GM12878 (cell line): ENCODE measurements at regions not wholly inside any gene's neighbourhood (a gene's known extent, or its start where the extent isn't known, plus 50 kb on each side); places are given as distances from the start of the nearest gene placed in this dataset.

Source experiments
- ATAC-seq: fragments of 200-7000 bp; cut with Tn5 transposase; 3 replicates; pipeline ENCODE4 v1.9.1; 2020; ENCODE audit warnings: mild to moderate bottlenecking, moderate library complexity
- BruUV-seq: library from RNA; stranded (reverse); fragments of 400-500 nt; replicated peaks from 2 replicates; lab custom pipeline; 2021; lab: Mats Ljungman, UMichigan
- CTCF ChIA-PET: fragments of 300-600 bp; sonication (Branson Sonifier 250); formaldehyde crosslinking; extraction: SDS; loops from one replicate; lab custom pipeline; 2021; ENCODE audit warnings: inconsistent platforms; lab: Yijun Ruan, JAX
- POLR2A ChIA-PET: fragments of 350-600 bp; formaldehyde crosslinking; extraction: SDS; loops from one replicate; lab custom pipeline; 2021; ENCODE audit warnings: inconsistent platforms; lab: Charles Lee
- RAD21 ChIA-PET: fragments of 300-600 bp; sonication (Branson Sonifier 250); formaldehyde crosslinking; loops from one replicate; lab custom pipeline; 2023; ENCODE audit warnings: antibody characterized with exemption; ENCODE audit not compliant: unreplicated experiment; lab: Charles Lee
- SMC1A ChIA-PET: fragments of 300-600 bp; sonication (Branson Sonifier 250); formaldehyde crosslinking; loops from one replicate; lab custom pipeline; 2023; ENCODE audit not compliant: unreplicated experiment, uncharacterized antibody; lab: Charles Lee
- DNase-seq: peaks from one replicate; pipeline ENCODE4 v3.0.0-alpha.2; 2011; ENCODE audit warnings: low read depth, low spot score
- FAIRE-seq: peaks from 3 replicates; lab custom pipeline; 2011; peaks lifted over from hg19 to GRCh38; lab: Jason Lieb, UNC
- H2AFZ ChIP-seq: 2 replicates; pipeline ENCODE4 v1.6.0; 2011; ENCODE audit warnings: low read depth, low read length, control low read depth; ENCODE audit not compliant: control insufficient read depth
- H3K27ac ChIP-seq: 2 replicates; pipeline ENCODE4 v1.5.1; 2011; ENCODE audit warnings: control low read depth; ENCODE audit not compliant: control insufficient read depth, insufficient read depth
- H3K27me3 ChIP-seq, 2 experiments: replicated peaks in 1 of 2; 2 replicates each; pipeline versions ENCODE4 v1.6.0 to v1.6.1; 2011; ENCODE audit warnings: low read length in 1 of 2; ENCODE audit not compliant: control insufficient read depth in 2 of 2, insufficient read depth in 2 of 2
- H3K36me3 ChIP-seq, 2 experiments: 2 replicates each; pipeline ENCODE4 v1.5.1; 2011; ENCODE audit warnings: low read length in 1 of 2; ENCODE audit not compliant: control insufficient read depth in 2 of 2, insufficient read depth in 2 of 2
- H3K4me1 ChIP-seq: 2 replicates; pipeline ENCODE4 v1.6.1; 2011; ENCODE audit warnings: mild to moderate bottlenecking, low read length, moderate library complexity, mixed read lengths; ENCODE audit not compliant: control insufficient read depth, insufficient read depth
- H3K4me2 ChIP-seq: 2 replicates; pipeline ENCODE4 v1.6.0; 2011; ENCODE audit warnings: control low read depth; ENCODE audit not compliant: control insufficient read depth, insufficient read depth
- H3K4me3 ChIP-seq: fragments of 200-600 bp; sonication (generic); 2 replicates; pipeline ENCODE4 v1.5.1; 2016
- H3K79me2 ChIP-seq: 2 replicates; pipeline ENCODE4 v1.6.0; 2011; ENCODE audit warnings: low read length; ENCODE audit not compliant: control insufficient read depth, insufficient read depth
- H3K9ac ChIP-seq: 2 replicates; pipeline ENCODE4 v1.8.0; 2011; ENCODE audit warnings: low read length, control low read depth, mixed read lengths; ENCODE audit not compliant: control insufficient read depth, insufficient read depth
- H3K9me3 ChIP-seq: replicated peaks from 3 replicates; pipeline ENCODE4 v1.5.1; 2011; ENCODE audit warnings: mild to moderate bottlenecking, low read length; ENCODE audit not compliant: control insufficient read depth, insufficient read depth
- H4K20me1 ChIP-seq: 2 replicates; pipeline ENCODE4 v1.6.0; 2011; ENCODE audit not compliant: control insufficient read depth, insufficient read depth
- ATF7 ChIP-seq: fragments of 450-650 bp; IDR thresholded peaks from 2 replicates; pipeline ENCODE4 v1.6.1; 2016; ENCODE audit warnings: low read depth, mild to moderate bottlenecking
- BHLHE40 ChIP-seq, 2 experiments: fragments of 450-650 bp in 1 of 2; IDR thresholded peaks; 2 replicates each; pipeline ENCODE4 v1.6.1; 2011 to 2017; ENCODE audit warnings: low read depth in 2 of 2, borderline replicate concordance in 1 of 2, improper control_type of control experiment in 1 of 2, low read length in 1 of 2, mild to moderate bottlenecking in 1 of 2
- FOS ChIP-seq: IDR thresholded peaks from 3 replicates; pipeline ENCODE4 v1.6.1; 2011; ENCODE audit warnings: borderline replicate concordance; ENCODE audit not compliant: insufficient read length; ENCODE audit errors: extremely low read depth
- HCFC1 ChIP-seq: fragments of 150-350 bp; IDR thresholded peaks from 2 replicates; pipeline ENCODE4 v1.6.1; 2014; ENCODE audit warnings: low read length
- MTA2 ChIP-seq: fragments of 450-650 bp; IDR thresholded peaks from 2 replicates; pipeline ENCODE4 v1.6.1; 2016; ENCODE audit warnings: low read depth, mild to moderate bottlenecking, moderate library complexity
- PAX5 ChIP-seq: IDR thresholded peaks from 2 replicates; pipeline ENCODE4 v1.6.1; 2011; ENCODE audit warnings: low read depth, low read length, borderline replicate concordance
- RB1 ChIP-seq: fragments of 450-650 bp; formaldehyde crosslinking; IDR thresholded peaks from 2 replicates; pipeline ENCODE4 v1.6.1; 2017; ENCODE audit warnings: mild to moderate bottlenecking, borderline replicate concordance
- SREBF2 ChIP-seq: IDR thresholded peaks from 2 replicates; pipeline ENCODE4 v1.6.1; 2012; ENCODE audit warnings: mild to moderate bottlenecking, low read length
- SUZ12 ChIP-seq: fragments of 200-600 bp; sonication (generic); IDR thresholded peaks from one replicate; pipeline ENCODE4 v1.6.1; 2018; ENCODE audit warnings: antibody characterized with exemption, mild to moderate bottlenecking; ENCODE audit not compliant: unreplicated experiment
- USF2 ChIP-seq: IDR thresholded peaks from 2 replicates; pipeline ENCODE4 v1.6.1; 2011; ENCODE audit warnings: low read depth, low read length, improper control_type of control experiment, borderline replicate concordance
- YBX1 ChIP-seq: fragments of 450-650 bp; IDR thresholded peaks from 2 replicates; pipeline ENCODE4 v1.6.1; 2016; ENCODE audit warnings: antibody characterized with exemption
- ZNF384 ChIP-seq: IDR thresholded peaks from 2 replicates; pipeline ENCODE4 v1.6.1; 2012; ENCODE audit warnings: low read depth, mild to moderate bottlenecking, low read length, improper control_type of control experiment, borderline replicate concordance
- WGBS: methylation state at CpG from one replicate; pipeline ENCODE4 v1.1.6; 2016; ENCODE audit warnings: low lambda C conversion rate; ENCODE audit not compliant: insufficient replicate concordance, insufficient coverage; ENCODE audit errors: missing lambda C conversion rate; 5-methylcytosine and 5-hydroxymethylcytosine counted together
- in situ Hi-C: fragments of 300-500 bp; cut with MboI; formaldehyde crosslinking; loops from 9 replicates; pipeline ENCODE4 v1.14.3; 2018; ENCODE audit warnings: mixed read lengths
- intact Hi-C: fragments of 100-400 bp; cut with micrococcal nuclease; formaldehyde crosslinking; loops from one replicate; pipeline ENCODE4 v1.14.2; 2022; ENCODE audit not compliant: unreplicated experiment

DNA sequence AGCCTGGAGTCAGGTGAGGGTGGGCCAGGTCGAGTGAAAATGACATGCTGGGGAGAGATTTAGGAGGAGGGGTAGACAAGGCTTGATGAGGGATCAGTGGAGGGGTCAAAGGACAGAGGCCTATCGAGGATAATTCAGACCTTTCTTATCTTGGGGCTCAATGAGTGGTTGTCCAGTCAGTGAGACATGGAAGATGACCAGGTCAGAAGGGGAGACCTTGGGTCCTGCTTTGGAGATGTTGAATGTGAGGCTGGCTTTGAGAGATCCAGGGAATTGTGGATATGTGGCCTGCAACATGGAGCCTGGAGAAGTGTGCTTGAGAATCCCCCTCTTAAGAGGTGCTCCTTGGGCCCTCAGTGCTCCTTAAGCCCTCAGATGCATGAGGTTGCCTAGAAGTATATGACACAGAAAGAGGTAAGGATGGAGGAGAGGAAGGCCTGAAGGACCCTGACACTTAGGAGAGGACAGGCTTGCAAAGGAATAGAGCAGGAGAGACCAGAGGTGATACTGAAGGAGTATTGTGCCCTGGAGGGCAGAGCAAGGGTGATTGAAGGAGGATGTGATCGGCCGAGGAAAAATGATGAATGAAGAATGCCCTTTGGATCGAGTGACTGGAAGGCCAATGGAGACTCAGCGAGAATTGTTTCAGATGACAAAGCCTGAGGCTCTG is 129.8 kb upstream of the GPR26 start:
- intact Hi-C loops (loop anchor here (5.0 kb wide), 1 partner anchor 144 kb away; no protein-coding TSS in a partner anchor), in situ Hi-C loops (no loop called here)
- ChIA-PET SMC1A (interaction anchor here (1.2 kb wide), 1 partner anchor 18 kb away, joined by 3 read pairs; no protein-coding TSS in a partner anchor), POLR2A (no interaction called here), CTCF (no interaction called here), RAD21 (no interaction called here)
- Histone ChIP-seq H4K20me1 (no peaks in the 10 kb centered on the region), H3K27me3 (no peaks in the 10 kb centered on the region), H3K27ac (no peak overlapping the region), H3K9ac (no peak overlapping the region), H3K79me2 (no peaks in the 10 kb centered on the region), H2AFZ (no peak overlapping the region), H3K4me2 (no peak overlapping the region), H3K36me3 (no peaks in the 10 kb centered on the region), H3K9me3 (peaks cover under 1% of the 10 kb centered on the region; the same call in 2 of the 3 replicates), H3K4me3 (no peak overlapping the region), H3K4me1 (peaks cover 24% of the 10 kb centered on the region)
- ATAC-seq, result no peak
- DNase-seq, result no peak
- WGBS, result 75% methylated on average over 6 of the region's 6 CpGs
- TF ChIP-seq MTA2 (no peak), ATF7 (no peak), PAX5 (no peak), USF2 (no peak), SUZ12 (no peak), SREBF2 (no peak), HCFC1 (no peak), ZNF384 (no peak), BHLHE40 (IDR thresholded peaks at IDR 0.05; ENCODE audit: borderline replicate concordance in 1 of 2, low read depth in 2 of 2, low read length in 1 of 2) (no peak), FOS (no peak), YBX1 (no peak), RB1 (no peak)
- no peak for FAIRE-seq
- no TSS peak for BruUV-seq
